ENCODE measurements at regions not wholly inside any gene's neighbourhood (a gene's known extent, or its start where the extent isn't known, plus 50 kb on each side); places are given as distances from the start of the nearest gene placed in this dataset.

DNA sequence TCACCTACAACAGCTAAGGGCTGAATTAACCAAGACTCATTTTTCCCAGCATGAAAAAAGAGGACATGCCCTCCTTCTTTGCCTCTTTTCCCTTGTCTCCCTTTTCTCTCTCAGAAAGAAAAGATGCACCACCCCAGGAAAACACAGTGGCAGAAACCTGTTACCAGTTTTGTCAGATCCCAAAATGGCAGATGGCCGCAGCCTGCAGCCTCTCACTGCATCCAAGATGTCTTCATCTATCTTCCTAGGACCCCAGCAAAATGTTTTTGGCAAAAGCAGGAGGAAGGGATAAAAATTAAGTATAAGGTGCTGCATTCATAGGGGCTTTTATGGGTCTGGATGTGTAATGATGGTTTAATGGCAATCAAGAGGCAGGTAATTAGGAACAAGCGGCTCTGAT lies 266.6 kb upstream of the NPVF start:
- Mint-ChIP-seq H3K4me1 (ENCODE audit: unreplicated experiment) (no peaks in the 10 kb centered on the region), H3K36me3 (ENCODE audit: unreplicated experiment) (no peaks in the 10 kb centered on the region), H3K27ac (ENCODE audit: unreplicated experiment) (no peak overlapping the region), H3K27me3 (ENCODE audit: unreplicated experiment) (peaks cover 12% of the 10 kb centered on the region), H3K4me3 (ENCODE audit: unreplicated experiment) (no peak overlapping the region), H3K9me3 (ENCODE audit: unreplicated experiment) (no peaks in the 10 kb centered on the region)
- TF ChIP-seq, protein P1, sequence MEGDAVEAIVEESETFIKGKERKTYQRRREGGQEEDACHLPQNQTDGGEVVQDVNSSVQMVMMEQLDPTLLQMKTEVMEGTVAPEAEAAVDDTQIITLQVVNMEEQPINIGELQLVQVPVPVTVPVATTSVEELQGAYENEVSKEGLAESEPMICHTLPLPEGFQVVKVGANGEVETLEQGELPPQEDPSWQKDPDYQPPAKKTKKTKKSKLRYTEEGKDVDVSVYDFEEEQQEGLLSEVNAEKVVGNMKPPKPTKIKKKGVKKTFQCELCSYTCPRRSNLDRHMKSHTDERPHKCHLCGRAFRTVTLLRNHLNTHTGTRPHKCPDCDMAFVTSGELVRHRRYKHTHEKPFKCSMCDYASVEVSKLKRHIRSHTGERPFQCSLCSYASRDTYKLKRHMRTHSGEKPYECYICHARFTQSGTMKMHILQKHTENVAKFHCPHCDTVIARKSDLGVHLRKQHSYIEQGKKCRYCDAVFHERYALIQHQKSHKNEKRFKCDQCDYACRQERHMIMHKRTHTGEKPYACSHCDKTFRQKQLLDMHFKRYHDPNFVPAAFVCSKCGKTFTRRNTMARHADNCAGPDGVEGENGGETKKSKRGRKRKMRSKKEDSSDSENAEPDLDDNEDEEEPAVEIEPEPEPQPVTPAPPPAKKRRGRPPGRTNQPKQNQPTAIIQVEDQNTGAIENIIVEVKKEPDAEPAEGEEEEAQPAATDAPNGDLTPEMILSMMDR (IDR thresholded peaks at IDR 0.05), result no peak
- DNase-seq (ENCODE audit: extremely low spot score, unreplicated experiment), result no peak

DNA sequence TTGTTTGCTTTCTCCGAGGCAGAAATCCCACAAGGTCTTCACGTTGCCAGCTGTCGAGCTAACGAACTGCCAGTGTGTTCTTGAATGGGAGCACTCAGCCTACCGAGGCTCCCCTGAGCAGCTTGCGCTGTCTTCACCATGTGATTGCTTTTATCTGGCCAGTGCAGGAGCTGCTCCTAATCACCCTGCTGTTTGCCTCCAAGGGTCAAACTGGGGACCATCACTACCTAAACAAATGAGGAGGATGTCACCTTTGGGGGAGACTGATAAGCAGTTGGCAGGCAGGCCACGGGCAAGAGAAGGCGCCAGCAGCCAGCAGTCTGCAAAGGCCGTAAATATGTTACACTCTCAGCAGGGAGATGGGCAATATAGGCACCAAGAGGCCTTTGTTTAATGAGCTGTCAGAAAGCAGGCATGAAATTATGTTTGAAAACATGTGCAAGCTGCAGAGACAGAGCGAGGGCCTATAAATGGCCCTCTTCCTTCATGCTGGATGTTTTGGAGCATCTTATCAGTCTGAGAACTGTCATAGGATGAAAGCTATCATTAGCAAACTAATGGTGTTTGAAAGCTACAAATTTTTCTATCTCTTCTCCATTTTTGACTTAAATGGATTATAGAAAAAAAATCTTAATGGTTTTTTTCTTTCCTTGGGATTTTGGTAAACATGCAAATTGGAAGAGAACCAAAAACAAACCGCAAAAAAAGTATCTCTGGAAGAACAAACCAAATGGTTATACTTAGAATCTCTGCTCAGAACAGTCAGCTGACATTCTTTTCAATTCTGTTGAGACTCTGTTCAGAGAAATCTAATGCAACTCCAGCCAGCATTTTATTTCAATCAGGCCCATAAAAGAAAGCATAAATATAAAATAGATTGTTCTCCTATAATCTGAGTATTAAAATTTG lies 267.3 kb upstream of the NPVF start:
- TF ChIP-seq, protein P1 (IDR thresholded peaks at IDR 0.05), result no peak
- H3K27ac Mint-ChIP-seq (ENCODE audit: unreplicated experiment), result no peak overlapping the region
- no peaks in the 10 kb centered on the region for H3K4me1 Mint-ChIP-seq (ENCODE audit: unreplicated experiment)
- no peak for DNase-seq (ENCODE audit: extremely low spot score, unreplicated experiment)
- no peak overlapping the region for H3K4me3 Mint-ChIP-seq (ENCODE audit: unreplicated experiment)
- no peaks in the 10 kb centered on the region for H3K9me3 Mint-ChIP-seq (ENCODE audit: unreplicated experiment)
- no peaks in the 10 kb centered on the region for H3K36me3 Mint-ChIP-seq (ENCODE audit: unreplicated experiment)
- H3K27me3 Mint-ChIP-seq (ENCODE audit: unreplicated experiment), result peaks cover 12% of the 10 kb centered on the region

DNA sequence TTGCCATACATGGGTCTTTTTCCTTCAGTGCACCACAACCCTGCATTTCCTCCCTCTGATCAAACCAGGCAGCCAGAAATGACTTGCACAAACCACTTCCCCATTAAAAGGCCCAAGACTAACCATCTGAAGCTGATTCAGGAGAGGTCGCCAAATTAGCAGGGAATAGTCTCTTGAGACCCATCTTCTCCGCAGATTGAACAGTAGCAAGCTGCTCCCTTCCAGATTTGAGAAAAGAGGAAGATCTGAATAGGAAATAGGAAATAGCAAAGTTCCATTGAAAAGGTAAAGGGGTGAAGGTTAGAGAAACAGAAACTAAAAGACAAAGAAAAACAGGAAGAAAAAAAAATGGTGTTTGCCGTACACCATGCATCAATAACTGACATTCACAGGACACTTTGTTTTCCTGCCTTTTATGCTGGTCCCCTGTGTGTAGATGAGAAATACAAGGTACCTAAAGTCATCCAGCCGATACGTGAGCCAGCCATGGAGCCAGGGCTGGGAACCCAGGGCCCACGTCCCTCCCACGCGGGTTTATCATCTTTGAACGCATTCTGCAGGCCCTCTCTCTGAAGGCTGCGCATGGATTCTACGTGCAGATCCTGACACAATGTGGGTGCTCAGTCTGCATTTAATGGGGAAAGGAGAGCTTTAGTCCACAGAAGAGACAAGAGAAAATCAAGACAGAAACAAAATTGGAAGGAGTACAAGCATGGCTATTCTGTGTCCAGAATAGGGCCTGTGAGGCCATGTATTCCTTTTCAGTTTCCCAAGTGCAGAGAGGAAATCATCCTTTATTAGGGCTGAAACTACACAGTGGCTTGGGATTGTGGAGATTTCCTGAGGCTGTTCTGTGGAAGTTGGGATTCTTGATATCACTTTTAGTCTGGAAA lies 268.4 kb upstream of the NPVF start:
- Mint-ChIP-seq H3K4me1 (ENCODE audit: unreplicated experiment) (no peaks in the 10 kb centered on the region), H3K36me3 (ENCODE audit: unreplicated experiment) (no peaks in the 10 kb centered on the region), H3K27ac (ENCODE audit: unreplicated experiment) (no peak overlapping the region), H3K4me3 (ENCODE audit: unreplicated experiment) (no peak overlapping the region), H3K27me3 (ENCODE audit: unreplicated experiment) (peaks cover 15% of the 10 kb centered on the region), H3K9me3 (ENCODE audit: unreplicated experiment) (no peaks in the 10 kb centered on the region)
- TF ChIP-seq, protein P1 (IDR thresholded peaks at IDR 0.05), result no peak
- no peak for DNase-seq (ENCODE audit: extremely low spot score, unreplicated experiment)

DNA sequence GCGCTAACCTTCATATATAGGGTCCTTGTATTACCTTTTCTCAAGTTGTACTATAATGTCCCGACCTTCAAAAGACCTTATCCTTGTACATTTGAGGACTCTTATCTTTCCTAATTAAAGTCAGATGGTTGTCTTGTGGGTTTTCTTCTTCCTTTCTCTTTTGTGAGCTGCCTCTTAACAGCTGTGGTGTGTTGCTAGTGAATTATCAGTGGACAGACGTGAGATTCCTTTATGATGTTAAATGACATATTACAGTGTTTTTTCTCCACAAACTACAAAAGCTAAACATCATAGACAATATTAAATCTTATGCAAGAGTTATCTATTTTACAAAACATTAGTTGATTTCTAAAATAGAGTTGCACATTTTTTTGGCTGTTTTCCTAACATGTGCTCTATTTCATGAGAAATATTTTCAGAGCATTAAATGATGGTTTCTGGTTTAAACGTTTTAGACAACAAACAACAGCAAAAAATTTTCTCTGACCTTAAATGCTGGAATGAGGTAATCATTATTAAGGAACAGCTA lies 272.2 kb upstream of the NPVF start:
- Mint-ChIP-seq H3K27me3 (ENCODE audit: unreplicated experiment) (peaks cover 16% of the 10 kb centered on the region), H3K4me1 (ENCODE audit: unreplicated experiment) (no peaks in the 10 kb centered on the region), H3K9me3 (ENCODE audit: unreplicated experiment) (no peaks in the 10 kb centered on the region), H3K36me3 (ENCODE audit: unreplicated experiment) (no peaks in the 10 kb centered on the region), H3K27ac (ENCODE audit: unreplicated experiment) (no peak overlapping the region), H3K4me3 (ENCODE audit: unreplicated experiment) (no peak overlapping the region)
- TF ChIP-seq, protein P1 (IDR thresholded peaks at IDR 0.05), result no peak
- no peak for DNase-seq (ENCODE audit: extremely low spot score, unreplicated experiment)
